Thyroid gland (tissue), 4 donors: ENCODE measurements at regions not wholly inside any gene's neighbourhood (a gene's known extent, or its start where the extent isn't known, plus 50 kb on each side); places are given as distances from the start of the nearest gene placed in this dataset.

Experiments
- CTCF ChIP-seq, 6 experiments: fragments of 200-600 bp in 3 of 6; fragments of 450-650 bp in 3 of 6; sonication (generic) in 3 of 6; IDR thresholded peaks; one replicate each; pipeline ENCODE4 v1.5.1; 2016 to 2019; ENCODE audit warnings: antibody characterized with exemption in 6 of 6, mild to moderate bottlenecking in 2 of 6, inconsistent platforms in 1 of 6, moderate library complexity in 1 of 6
- POLR2A ChIP-seq, 2 donors: fragments of 450-650 bp; IDR thresholded peaks; one replicate each; pipeline ENCODE4 v1.6.1; 2017; ENCODE audit warnings: antibody characterized with exemption in 2 of 2, mild to moderate bottlenecking in 2 of 2, moderate library complexity in 1 of 2

- TF ChIP-seq CTCF (IDR thresholded peaks at IDR 0.05) (no peak), POLR2A (IDR thresholded peaks at IDR 0.05) (no peak)
These were observed 51.8 kb upstream of the JDP2 start for GRCh38 chr14:75375983-75376382.
